Karpas-422 (cell line): ENCODE measurements at regions not wholly inside any gene's neighbourhood (a gene's known extent, or its start where the extent isn't known, plus 50 kb on each side); places are given as distances from the start of the nearest gene placed in this dataset.

ENCODE experiments used
- DNase-seq: peaks from one replicate; pipeline ENCODE4 v3.0.0-alpha.2; 2015
- H2AFZ ChIP-seq: fragments of 200-600 bp; sonication (generic); 2 replicates; pipeline ENCODE4 v1.6.1; 2014; ENCODE audit warnings: antibody characterized with exemption, low read length, mixed read lengths
- H3K27ac ChIP-seq: fragments of 200-600 bp; sonication (generic); 2 replicates; pipeline ENCODE4 v1.5.1; 2014; ENCODE audit warnings: mild to moderate bottlenecking, low read length, moderate library complexity
- H3K27me3 ChIP-seq: fragments of 200-600 bp; sonication (generic); 2 replicates; pipeline ENCODE4 v1.6.1; 2014; ENCODE audit warnings: low read length, mixed read lengths
- H3K36me3 ChIP-seq: fragments of 200-600 bp; sonication (generic); 2 replicates; pipeline ENCODE4 v1.6.1; 2014; ENCODE audit warnings: low read length, mixed read lengths; ENCODE audit not compliant: insufficient read depth
- H3K4me1 ChIP-seq: fragments of 200-600 bp; sonication (generic); 2 replicates; pipeline ENCODE4 v1.6.1; 2014; ENCODE audit warnings: mild to moderate bottlenecking, low read length, mixed read lengths
- H3K4me2 ChIP-seq: fragments of 200-600 bp; sonication (generic); 2 replicates; pipeline ENCODE4 v1.6.1; 2014; ENCODE audit warnings: low read length, low read depth, mild to moderate bottlenecking; ENCODE audit not compliant: poor library complexity, severe bottlenecking
- H3K4me3 ChIP-seq: fragments of 200-600 bp; sonication (generic); 2 replicates; pipeline ENCODE4 v1.5.1; 2014; ENCODE audit warnings: mild to moderate bottlenecking, antibody characterized with exemption, low read length, mixed read lengths
- H3K79me2 ChIP-seq: fragments of 200-600 bp; sonication (generic); 2 replicates; pipeline ENCODE4 v1.6.1; 2014; ENCODE audit warnings: mild to moderate bottlenecking, low read length, mixed read lengths
- H3K9ac ChIP-seq: fragments of 200-600 bp; sonication (generic); 2 replicates; pipeline ENCODE4 v1.6.0; 2014; ENCODE audit warnings: low read length
- H3K9me2 ChIP-seq: fragments of 200-600 bp; sonication (generic), shearing (Covaris generic); replicated peaks from 2 replicates; pipeline ENCODE4 v1.6.0; 2014; ENCODE audit warnings: mild to moderate bottlenecking, low read length, moderate library complexity; ENCODE audit not compliant: insufficient read depth
- H3K9me3 ChIP-seq: fragments of 300-700, 200-600 bp; sonication (generic); 2 replicates; pipeline ENCODE4 v1.6.1; 2014; ENCODE audit warnings: low read length, mixed read lengths
- H4K20me1 ChIP-seq: fragments of 200-600 bp; sonication (generic); 2 replicates; pipeline ENCODE4 v1.6.1; 2014; ENCODE audit warnings: mild to moderate bottlenecking, antibody characterized with exemption, low read length, low read depth; ENCODE audit not compliant: insufficient read depth

- Histone ChIP-seq H3K4me1 (no peaks in the 10 kb centered on the region), H2AFZ (no peak overlapping the region), H4K20me1 (no peaks in the 10 kb centered on the region), H3K4me3 (no peak overlapping the region), H3K9ac (no peak overlapping the region), H3K9me3 (no peaks in the 10 kb centered on the region), H3K9me2 (no peaks in the 10 kb centered on the region), H3K36me3 (no peaks in the 10 kb centered on the region), H3K27me3 (no peaks in the 10 kb centered on the region), H3K27ac (no peak overlapping the region), H3K79me2 (no peaks in the 10 kb centered on the region), H3K4me2 (no peak overlapping the region)
- no peak for DNase-seq
Measured at GRCh38 chr6:8707956-8708772, 272.8 kb upstream of the SLC35B3 start.

GRCh38 chr6:8707369-8707768 lies 272.0 kb upstream of the SLC35B3 start:
- H3K27ac ChIP-seq = no peak overlapping the region
- no peaks in the 10 kb centered on the region for H3K27me3 ChIP-seq
- H3K4me3 ChIP-seq = no peak overlapping the region
- no peaks in the 10 kb centered on the region for H3K79me2 ChIP-seq
- H3K36me3 ChIP-seq = no peaks in the 10 kb centered on the region
- H4K20me1 ChIP-seq = no peaks in the 10 kb centered on the region
- no peaks in the 10 kb centered on the region for H3K9me3 ChIP-seq
- no peak overlapping the region for H3K9ac ChIP-seq
- H3K4me2 ChIP-seq = no peak overlapping the region
- no peak overlapping the region for H2AFZ ChIP-seq
- H3K9me2 ChIP-seq = no peaks in the 10 kb centered on the region
- no peaks in the 10 kb centered on the region for H3K4me1 ChIP-seq
- DNase-seq = no peak

- no peak for DNase-seq
Measured at GRCh38 chr6:8705435-8706020, 270.2 kb upstream of the SLC35B3 start.

GRCh38 chr6:8703059-8703458 lies 267.7 kb upstream of the SLC35B3 start:
- no peak for DNase-seq
- Histone ChIP-seq H3K4me3 (no peak overlapping the region), H3K9me3 (no peaks in the 10 kb centered on the region), H2AFZ (no peak overlapping the region), H3K36me3 (no peaks in the 10 kb centered on the region), H3K27me3 (no peaks in the 10 kb centered on the region), H3K27ac (no peak overlapping the region), H3K9me2 (no peaks in the 10 kb centered on the region), H3K9ac (no peak overlapping the region), H4K20me1 (no peaks in the 10 kb centered on the region), H3K79me2 (no peaks in the 10 kb centered on the region), H3K4me1 (no peaks in the 10 kb centered on the region), H3K4me2 (no peak overlapping the region)

More at GRCh38 chr6:8705435-8706020, 270.2 kb upstream of the SLC35B3 start:
- Histone ChIP-seq H3K79me2 (no peaks in the 10 kb centered on the region), H3K9me3 (no peaks in the 10 kb centered on the region), H3K4me2 (no peak overlapping the region), H4K20me1 (no peaks in the 10 kb centered on the region), H3K36me3 (no peaks in the 10 kb centered on the region), H3K27me3 (no peaks in the 10 kb centered on the region), H3K4me3 (no peak overlapping the region), H3K9ac (no peak overlapping the region), H3K9me2 (no peaks in the 10 kb centered on the region), H2AFZ (no peak overlapping the region), H3K27ac (no peak overlapping the region), H3K4me1 (no peaks in the 10 kb centered on the region)

GRCh38 chr6:8688821-8689220 lies 253.5 kb upstream of the SLC35B3 start:
- H3K36me3 ChIP-seq = no peaks in the 10 kb centered on the region
- no peaks in the 10 kb centered on the region for H4K20me1 ChIP-seq
- no peak overlapping the region for H3K27ac ChIP-seq
- no peak overlapping the region for H2AFZ ChIP-seq
- H3K79me2 ChIP-seq = no peaks in the 10 kb centered on the region
- DNase-seq = no peak
- H3K4me2 ChIP-seq = no peak overlapping the region
- H3K9me2 ChIP-seq = no peaks in the 10 kb centered on the region
- H3K9ac ChIP-seq = no peak overlapping the region
- H3K27me3 ChIP-seq = no peaks in the 10 kb centered on the region
- no peaks in the 10 kb centered on the region for H3K4me1 ChIP-seq
- H3K4me3 ChIP-seq = no peak overlapping the region
- no peaks in the 10 kb centered on the region for H3K9me3 ChIP-seq

GRCh38 chr6:8686077-8686476 lies 250.7 kb upstream of the SLC35B3 start:
- H3K27me3 ChIP-seq = no peaks in the 10 kb centered on the region
- no peak overlapping the region for H3K9ac ChIP-seq
- H3K4me2 ChIP-seq = no peak overlapping the region
- no peak overlapping the region for H3K4me3 ChIP-seq
- no peak for DNase-seq
- H4K20me1 ChIP-seq = no peaks in the 10 kb centered on the region
- H2AFZ ChIP-seq = no peak overlapping the region
- no peak overlapping the region for H3K27ac ChIP-seq
- H3K79me2 ChIP-seq = no peaks in the 10 kb centered on the region
- H3K9me3 ChIP-seq = no peaks in the 10 kb centered on the region
- H3K4me1 ChIP-seq = no peaks in the 10 kb centered on the region
- H3K36me3 ChIP-seq = no peaks in the 10 kb centered on the region
- H3K9me2 ChIP-seq = no peaks in the 10 kb centered on the region

- H3K9me3 ChIP-seq = no peaks in the 10 kb centered on the region
- DNase-seq = no peak
- H3K4me2 ChIP-seq = no peak overlapping the region
- no peaks in the 10 kb centered on the region for H3K9me2 ChIP-seq
- no peaks in the 10 kb centered on the region for H3K36me3 ChIP-seq
- no peak overlapping the region for H3K4me3 ChIP-seq
- H2AFZ ChIP-seq = no peak overlapping the region
- H3K9ac ChIP-seq = no peak overlapping the region
- H3K79me2 ChIP-seq = no peaks in the 10 kb centered on the region
- H4K20me1 ChIP-seq = no peaks in the 10 kb centered on the region
- H3K27ac ChIP-seq = no peak overlapping the region
- no peaks in the 10 kb centered on the region for H3K4me1 ChIP-seq
- H3K27me3 ChIP-seq = no peaks in the 10 kb centered on the region
Measured at GRCh38 chr6:8683204-8683603, 247.9 kb upstream of the SLC35B3 start.

GRCh38 chr6:8679823-8680222 lies 244.5 kb upstream of the SLC35B3 start:
- Histone ChIP-seq H3K4me1 (peaks cover 7% of the 10 kb centered on the region), H3K9me3 (no peaks in the 10 kb centered on the region), H3K4me2 (no peak overlapping the region), H2AFZ (no peak overlapping the region), H3K36me3 (no peaks in the 10 kb centered on the region), H3K27ac (no peak overlapping the region), H3K27me3 (no peaks in the 10 kb centered on the region), H3K9me2 (no peaks in the 10 kb centered on the region), H3K4me3 (no peak overlapping the region), H3K9ac (no peak overlapping the region), H3K79me2 (no peaks in the 10 kb centered on the region), H4K20me1 (no peaks in the 10 kb centered on the region)
- no peak for DNase-seq
